Esophagus squamous epithelium (tissue), 4 donors: ENCODE measurements at regions not wholly inside any gene's neighbourhood (a gene's known extent, or its start where the extent isn't known, plus 50 kb on each side); places are given as distances from the start of the nearest gene placed in this dataset.
"Not testable (repeated sequence)": the region's sequence is repeated elsewhere in the genome, so short reads cannot be mapped to it uniquely, and the experiment has no call there.

ENCODE experiments used
- CTCF ChIP-seq, 6 experiments: fragments of 450-650 bp in 4 of 6; fragments of 200-600 bp in 2 of 6; sonication (generic) in 2 of 6; IDR thresholded peaks; one replicate each; pipeline ENCODE4 v1.5.1; 2016 to 2019; ENCODE audit warnings: antibody characterized with exemption in 6 of 6, mild to moderate bottlenecking in 4 of 6, moderate library complexity in 4 of 6
- POLR2A ChIP-seq, 4 donors: fragments of 450-650 bp; IDR thresholded peaks; one replicate each; pipeline ENCODE4 v1.6.1; 2017; ENCODE audit warnings: antibody characterized with exemption in 4 of 4, mild to moderate bottlenecking in 4 of 4, moderate library complexity in 3 of 4

GRCh38 chr10:38310111-38310510 lies 216.0 kb downstream of the ZNF37A start:
- not testable (repeated sequence) for TF ChIP-seq POLR2A, CTCF (IDR thresholded peaks at IDR 0.05)
